Kidney (tissue), 13 donors: ENCODE measurements at regions not wholly inside any gene's neighbourhood (a gene's known extent, or its start where the extent isn't known, plus 50 kb on each side); places are given as distances from the start of the nearest gene placed in this dataset.

Source experiments
- DNase-seq, 5 donors: peaks; one replicate each; pipeline ENCODE4 v3.0.0-alpha.2; 2013 to 2020
- FAIRE-seq: peaks from 2 replicates; lab custom pipeline; 2012; peaks lifted over from hg19 to GRCh38; lab: Jason Lieb, UNC
- H3K27ac ChIP-seq, 2 donors: one replicate each; pipeline ENCODE4 v1.7.0; 2013; ENCODE audit warnings: low read depth in 2 of 2, low read length in 2 of 2, inconsistent platforms in 1 of 2
- H3K27me3 ChIP-seq: one replicate; pipeline ENCODE4 v1.7.1; 2013; ENCODE audit warnings: low read length, inconsistent platforms; ENCODE audit not compliant: control insufficient read depth, insufficient read depth
- H3K36me3 ChIP-seq, 3 donors: one replicate each; pipeline versions ENCODE4 v1.7.0 to v1.7.1; 2013; ENCODE audit warnings: low read length in 3 of 3, control low read depth in 1 of 3, inconsistent platforms in 1 of 3; ENCODE audit not compliant: insufficient read depth in 3 of 3, control insufficient read depth in 2 of 3
- H3K4me1 ChIP-seq, 3 donors: one replicate each; pipeline versions ENCODE4 v1.7.0 to v1.7.1; 2013; ENCODE audit warnings: low read length in 3 of 3, inconsistent platforms in 1 of 3, low read depth in 1 of 3; ENCODE audit not compliant: control insufficient read depth in 2 of 3, insufficient read depth in 2 of 3
- H3K4me3 ChIP-seq, 3 donors: one replicate each; pipeline versions ENCODE4 v1.7.0 to v1.8.1; 2013; ENCODE audit warnings: low read length in 3 of 3, control low read depth in 1 of 3, inconsistent platforms in 1 of 3
- H3K9ac ChIP-seq, 3 donors: one replicate each; pipeline versions ENCODE4 v1.7.0 to v1.7.1; 2013; ENCODE audit warnings: low read length in 3 of 3, control low read depth in 1 of 3, inconsistent platforms in 1 of 3
- H3K9me3 ChIP-seq, 3 donors: one replicate each; pipeline versions ENCODE4 v1.7.0 to v1.7.1; 2013; ENCODE audit warnings: low read length in 3 of 3, control low read depth in 1 of 3, inconsistent platforms in 1 of 3; ENCODE audit not compliant: control insufficient read depth in 2 of 3, insufficient read depth in 1 of 3
- intact Hi-C: fragments of 100-400 bp; cut with DNase I; formaldehyde crosslinking; loops from one replicate; pipeline ENCODE4 v1.11.1; 2022
- TF ChIP-seq, protein P1 (sequence below): IDR thresholded peaks from 3 replicates; pipeline ENCODE4 v1.5.1; 2012; ENCODE audit warnings: mild to moderate bottlenecking, moderate library complexity, borderline replicate concordance; ENCODE audit not compliant: insufficient read depth; ENCODE audit errors: extremely low read depth
- donor health status: control.
- donor health status: control.
- donor health status: control.
- donor health status: control.
- donor health status: control.
- donor health status: DM: yes; HTN: yes; CAD: no.
- donor health status: Normal renal cell carcinoma (clear cell type).

DNA sequence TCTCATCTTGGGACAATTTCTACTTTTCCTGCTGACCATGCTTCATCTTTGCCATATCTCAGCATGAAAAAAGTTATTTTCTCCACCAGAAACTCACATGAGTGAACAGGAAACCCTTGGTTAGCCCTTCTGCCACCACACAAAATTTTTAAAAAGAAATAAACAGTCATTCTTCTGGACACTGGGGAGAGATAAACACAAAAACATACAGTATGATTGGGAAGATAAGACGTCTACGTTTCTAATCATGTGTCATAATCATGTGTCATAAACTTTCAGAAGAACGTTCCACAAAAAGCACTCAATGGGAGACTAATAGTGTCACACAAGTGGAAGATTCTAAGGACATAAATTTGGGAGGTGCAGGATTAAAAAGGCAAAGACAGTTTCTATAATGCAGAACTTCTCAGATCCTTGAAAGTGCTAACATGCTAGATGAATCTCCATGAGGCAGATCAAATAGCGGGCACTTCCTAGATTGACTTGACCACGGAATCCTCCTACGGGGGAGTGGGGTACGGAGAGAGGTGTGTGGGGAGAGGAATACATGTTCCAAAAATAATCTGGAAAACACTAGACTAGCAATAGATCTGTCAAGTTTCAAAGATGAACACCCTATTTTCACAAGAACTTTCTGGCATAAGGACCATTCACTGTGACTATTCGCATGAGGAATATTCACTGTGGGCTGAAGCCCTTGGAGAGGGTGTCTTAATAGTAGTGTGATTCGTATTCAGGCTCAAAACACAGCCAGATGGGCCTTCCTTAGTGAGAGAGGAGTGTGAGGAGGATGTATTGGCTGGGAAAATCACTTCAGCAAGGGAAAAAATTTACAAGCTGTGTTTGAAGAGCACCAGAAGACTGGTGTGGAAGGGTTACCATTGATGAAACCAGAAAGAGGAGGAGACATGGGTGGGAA is 206.7 kb downstream of the SETD4 start:
- Histone ChIP-seq H3K4me3 (no peak overlapping the region), H3K9ac (no peak overlapping the region), H3K9me3 (no peaks in the 10 kb centered on the region), H3K36me3 (no peaks in the 10 kb centered on the region), H3K4me1 (no peaks in the 10 kb centered on the region), H3K27me3 (no peaks in the 10 kb centered on the region), H3K27ac (no peak overlapping the region)
- TF ChIP-seq, protein P1, sequence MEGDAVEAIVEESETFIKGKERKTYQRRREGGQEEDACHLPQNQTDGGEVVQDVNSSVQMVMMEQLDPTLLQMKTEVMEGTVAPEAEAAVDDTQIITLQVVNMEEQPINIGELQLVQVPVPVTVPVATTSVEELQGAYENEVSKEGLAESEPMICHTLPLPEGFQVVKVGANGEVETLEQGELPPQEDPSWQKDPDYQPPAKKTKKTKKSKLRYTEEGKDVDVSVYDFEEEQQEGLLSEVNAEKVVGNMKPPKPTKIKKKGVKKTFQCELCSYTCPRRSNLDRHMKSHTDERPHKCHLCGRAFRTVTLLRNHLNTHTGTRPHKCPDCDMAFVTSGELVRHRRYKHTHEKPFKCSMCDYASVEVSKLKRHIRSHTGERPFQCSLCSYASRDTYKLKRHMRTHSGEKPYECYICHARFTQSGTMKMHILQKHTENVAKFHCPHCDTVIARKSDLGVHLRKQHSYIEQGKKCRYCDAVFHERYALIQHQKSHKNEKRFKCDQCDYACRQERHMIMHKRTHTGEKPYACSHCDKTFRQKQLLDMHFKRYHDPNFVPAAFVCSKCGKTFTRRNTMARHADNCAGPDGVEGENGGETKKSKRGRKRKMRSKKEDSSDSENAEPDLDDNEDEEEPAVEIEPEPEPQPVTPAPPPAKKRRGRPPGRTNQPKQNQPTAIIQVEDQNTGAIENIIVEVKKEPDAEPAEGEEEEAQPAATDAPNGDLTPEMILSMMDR: no peak
- intact Hi-C loops: no loop called here
- FAIRE-seq (no peak), DNase-seq (no peak)

DNA sequence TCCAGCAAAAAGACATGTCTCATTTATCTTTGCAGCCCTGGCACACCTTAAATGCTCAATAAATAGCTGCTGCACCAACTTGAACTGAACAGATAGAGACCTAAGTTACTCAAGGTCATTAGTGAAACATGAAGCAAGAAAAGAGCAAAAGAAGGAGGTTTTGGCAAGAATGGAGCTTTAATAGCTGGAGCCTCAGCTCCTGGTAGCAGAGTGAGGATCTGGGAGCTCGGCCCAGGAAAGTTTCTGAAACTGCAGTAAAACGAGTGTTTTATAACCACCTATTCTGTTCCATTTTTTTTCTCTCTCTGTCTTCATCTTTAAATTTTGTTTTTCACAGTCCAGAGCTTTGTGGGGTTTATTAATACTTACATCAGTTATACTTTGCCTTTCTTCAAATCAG is 207.5 kb downstream of the SETD4 start:
- no peaks in the 10 kb centered on the region for H3K4me1 ChIP-seq
- no peak for DNase-seq
- H3K9ac ChIP-seq: no peak overlapping the region
- intact Hi-C loops: no loop called here
- H3K4me3 ChIP-seq: no peak overlapping the region
- no peaks in the 10 kb centered on the region for H3K36me3 ChIP-seq
- H3K27me3 ChIP-seq: no peaks in the 10 kb centered on the region
- no peaks in the 10 kb centered on the region for H3K9me3 ChIP-seq
- TF ChIP-seq, protein P1: no peak
- no peak overlapping the region for H3K27ac ChIP-seq
- no peak for FAIRE-seq

DNA sequence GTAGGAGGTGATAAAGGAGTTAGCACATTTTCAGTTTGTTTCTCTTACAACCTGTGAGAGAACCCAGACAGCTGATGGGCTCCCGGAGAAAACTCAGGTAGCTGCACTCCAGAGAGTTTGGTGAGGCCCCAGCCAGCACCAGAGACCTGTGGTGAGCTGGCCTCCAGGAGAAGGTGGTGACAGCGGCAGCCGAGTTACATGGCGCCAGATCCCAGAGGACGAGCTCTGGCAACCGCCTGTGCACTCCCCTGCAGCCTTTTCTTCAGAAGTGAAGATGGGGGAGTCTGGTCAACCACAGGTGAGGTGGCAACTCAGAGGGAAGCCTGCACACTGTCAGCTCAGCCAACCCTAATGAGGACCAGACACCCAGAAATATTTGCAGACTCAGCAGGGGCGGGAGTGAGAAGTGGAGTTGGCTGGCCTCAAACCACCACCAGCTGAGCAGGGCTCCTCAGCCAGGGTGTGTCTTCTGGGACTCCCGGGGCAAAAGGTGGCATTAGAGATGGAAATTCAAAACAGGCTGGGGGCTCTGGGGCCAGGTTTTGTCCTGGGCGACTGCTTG is 209.7 kb downstream of the SETD4 start:
- no peak overlapping the region for H3K4me3 ChIP-seq
- no peak overlapping the region for H3K9ac ChIP-seq
- H3K9me3 ChIP-seq: no peaks in the 10 kb centered on the region
- no peaks in the 10 kb centered on the region for H3K4me1 ChIP-seq
- no peaks in the 10 kb centered on the region for H3K36me3 ChIP-seq
- TF ChIP-seq, protein P1: no peak
- FAIRE-seq (no peak), DNase-seq (no peak)
- H3K27ac ChIP-seq: no peak overlapping the region
- intact Hi-C loops: no loop called here
- H3K27me3 ChIP-seq: no peaks in the 10 kb centered on the region
